GM19468 (cell line): ENCODE measurements at regions not wholly inside any gene's neighbourhood (a gene's known extent, or its start where the extent isn't known, plus 50 kb on each side); places are given as distances from the start of the nearest gene placed in this dataset.

Experiments used
- ATAC-seq: cut with Tn5 transposase; IDR thresholded peaks from one replicate; pipeline ENCODE4 v1.9.1; 2021; ENCODE audit warnings: mild to moderate bottlenecking, moderate library complexity, moderate number of reproducible peaks; ENCODE audit not compliant: unreplicated experiment; ENCODE audit errors: extremely low read depth

DNA sequence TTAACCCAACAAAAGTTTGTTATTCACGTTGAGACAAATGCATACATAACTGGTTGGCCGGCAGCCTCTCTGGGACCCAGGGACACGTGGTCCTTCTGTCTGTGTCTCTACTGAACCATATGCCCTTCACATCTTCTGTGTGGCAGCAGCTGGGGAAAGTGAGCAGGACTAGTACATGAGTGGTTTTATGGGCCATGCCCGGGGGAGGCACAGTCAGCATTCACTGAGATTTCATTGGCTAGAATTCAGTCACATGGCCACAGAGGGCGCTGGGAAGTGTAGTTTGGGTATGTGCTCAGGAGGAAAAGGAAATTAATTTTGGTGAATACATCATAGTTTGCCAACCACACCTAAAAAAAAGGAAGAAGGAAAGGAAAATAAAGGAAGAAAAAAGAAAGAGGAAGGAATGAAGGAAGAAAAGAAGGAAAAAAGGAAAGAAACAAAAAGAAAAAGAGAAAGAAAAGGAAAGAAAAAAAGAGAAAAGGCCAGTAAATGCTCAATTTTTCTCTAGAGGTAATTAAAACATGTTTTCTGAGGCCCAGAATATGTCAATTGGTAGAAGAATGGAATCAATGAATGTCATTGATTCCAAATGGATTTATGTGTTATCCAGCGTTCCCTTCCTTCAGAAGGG, 55.9 kb upstream of the KIRREL3 start:
- no peak for ATAC-seq

DNA sequence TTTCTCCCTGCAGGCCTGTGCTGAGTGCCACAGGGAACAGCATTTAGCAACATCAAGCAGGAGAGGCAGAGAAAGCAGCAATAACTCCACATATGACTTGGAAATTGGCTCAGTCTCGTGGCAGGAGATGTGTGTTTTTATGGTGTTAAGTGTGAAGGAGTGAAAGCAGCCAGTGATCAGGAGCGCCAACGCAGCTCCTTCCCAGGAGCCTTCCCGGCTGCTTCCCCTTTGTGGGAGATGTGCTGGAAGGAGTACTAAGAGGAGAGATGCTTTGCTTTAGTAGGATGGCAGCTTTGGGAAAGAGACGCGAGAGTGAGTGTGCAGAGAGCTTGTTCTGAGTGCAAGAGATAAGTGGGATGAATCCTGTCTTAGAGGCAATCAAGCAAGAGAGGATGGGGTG, 54.7 kb upstream of the KIRREL3 start:
- ATAC-seq, result no peak

DNA sequence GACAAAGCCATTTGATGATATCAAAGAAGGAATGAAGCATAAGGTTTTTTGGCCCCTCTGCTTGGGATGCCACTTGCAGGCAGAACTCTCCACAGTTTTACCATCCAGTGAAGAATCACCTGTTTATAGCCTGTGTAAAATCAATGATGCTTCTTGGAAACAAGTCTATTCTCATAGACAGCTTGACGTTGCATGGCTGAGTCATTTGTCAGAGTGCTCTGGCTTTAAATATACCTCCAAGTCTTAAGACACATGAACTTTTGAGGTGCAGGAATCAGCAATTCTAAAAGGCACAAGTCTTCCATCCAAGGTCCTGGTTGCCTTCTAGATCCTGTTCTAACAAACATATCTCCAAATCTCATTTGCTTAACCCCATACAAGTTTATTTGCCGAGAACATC, 53.6 kb upstream of the KIRREL3 start:
- no peak for ATAC-seq

DNA sequence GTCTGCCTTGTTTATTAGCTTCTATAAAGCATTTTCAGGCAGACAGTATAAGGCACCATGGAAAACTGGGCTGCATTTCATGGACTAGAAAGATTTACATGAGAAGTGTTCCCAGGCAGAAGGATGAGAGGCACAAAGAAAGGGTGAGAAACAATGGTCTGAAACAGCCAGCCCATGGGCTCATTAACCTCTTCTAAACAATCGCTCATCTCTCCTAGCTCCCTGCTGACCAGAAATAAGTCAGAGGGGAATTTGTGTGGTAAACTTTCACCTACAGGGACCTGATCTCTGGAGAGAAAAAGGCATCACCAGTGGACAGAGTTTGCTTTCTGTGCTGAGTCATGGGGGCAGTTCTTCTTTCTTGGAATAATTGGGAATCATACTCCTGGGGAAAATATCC, 51.8 kb upstream of the KIRREL3 start:
- no peak for ATAC-seq
